GF-D8 (cell line): ENCODE measurements at regions not wholly inside any gene's neighbourhood (a gene's known extent, or its start where the extent isn't known, plus 50 kb on each side); places are given as distances from the start of the nearest gene placed in this dataset.

Experiments used
- DNase-seq: peaks from one replicate; lab custom pipeline; 2025; lab: John Stamatoyannopoulos, UW

DNA sequence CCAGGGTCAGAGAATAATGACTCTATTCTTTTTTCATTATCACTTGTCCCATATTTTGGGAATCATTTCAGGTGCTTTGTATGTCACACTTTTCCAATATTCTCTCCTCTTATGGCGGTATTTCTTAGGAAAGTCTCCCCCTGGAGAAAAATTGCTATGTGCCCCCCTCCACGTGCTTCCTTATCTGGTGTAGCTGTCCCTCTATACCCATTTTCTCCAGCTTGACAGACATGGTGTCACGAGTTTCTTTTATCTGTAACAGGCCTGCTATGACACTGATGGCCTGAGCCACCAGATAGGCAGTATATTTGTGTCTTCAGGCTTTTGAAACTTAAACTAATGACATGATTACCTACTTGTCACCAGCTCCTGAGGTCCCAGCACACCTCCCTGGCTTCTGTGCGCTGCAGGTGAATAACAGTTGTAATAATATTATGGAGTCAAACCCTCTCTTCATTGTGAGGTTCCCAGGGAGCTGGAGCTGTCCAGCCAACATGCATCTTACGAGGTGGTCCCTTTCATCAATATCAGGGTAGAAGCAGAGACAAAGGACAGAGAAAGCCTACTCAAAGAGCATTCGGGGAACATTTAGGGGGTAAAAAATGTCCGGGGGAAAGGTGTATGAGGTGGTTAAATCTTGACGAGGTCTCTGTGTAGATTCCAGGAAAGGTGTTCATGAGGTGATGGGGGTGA, 71.2 kb upstream of the DUSP10 start:
- DNase-seq = no peak

DNA sequence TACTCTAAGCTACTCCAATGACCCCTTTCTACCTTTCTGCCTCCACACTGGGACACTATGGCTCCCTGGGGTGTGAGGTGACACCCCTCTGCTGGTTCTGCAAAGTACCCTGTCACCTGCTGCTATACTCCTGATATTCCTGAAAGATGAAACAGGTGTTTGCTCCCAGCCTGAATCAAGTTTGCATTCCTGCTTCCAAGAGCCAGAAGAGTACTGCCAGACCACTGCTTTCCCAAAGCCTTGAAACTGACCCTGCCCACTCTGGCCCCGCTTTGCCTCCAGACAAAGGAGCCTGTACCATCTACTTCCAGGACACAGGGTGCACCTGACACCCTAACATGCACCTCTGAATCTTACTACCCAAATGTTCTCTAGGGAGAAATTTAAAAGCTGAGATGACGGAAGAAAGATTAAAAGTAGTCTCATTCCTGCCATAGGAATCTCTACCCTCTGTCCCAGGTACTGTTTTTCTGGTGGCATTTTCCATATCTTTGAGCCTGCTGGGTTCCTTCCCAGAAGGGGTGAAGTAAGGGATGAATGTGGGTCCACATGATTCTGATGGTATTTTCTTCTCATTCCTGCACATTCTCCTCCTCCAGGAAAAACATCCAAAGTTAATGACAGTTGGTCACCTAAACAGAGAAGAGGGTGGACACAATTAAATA, 70.3 kb upstream of the DUSP10 start:
- no peak for DNase-seq

DNA sequence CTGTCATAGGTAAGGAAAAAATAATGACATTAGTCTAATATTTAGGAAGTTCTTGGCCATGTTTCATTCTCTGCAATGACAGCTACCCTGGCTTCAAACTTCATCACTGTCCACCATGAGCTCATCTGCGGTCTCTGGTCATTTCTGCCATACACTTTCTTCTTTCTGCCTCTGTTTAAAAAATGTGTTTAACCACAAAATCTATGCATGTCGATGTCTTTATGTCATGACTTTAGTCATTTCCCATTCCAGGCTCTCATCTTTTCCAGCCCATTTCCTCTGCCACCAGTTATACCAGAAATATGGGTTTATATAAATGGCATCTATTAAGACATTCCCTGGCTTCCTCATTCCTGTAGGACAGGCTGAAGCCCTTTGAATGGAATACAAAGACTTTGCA, 68.5 kb upstream of the DUSP10 start:
- no peak for DNase-seq

DNA sequence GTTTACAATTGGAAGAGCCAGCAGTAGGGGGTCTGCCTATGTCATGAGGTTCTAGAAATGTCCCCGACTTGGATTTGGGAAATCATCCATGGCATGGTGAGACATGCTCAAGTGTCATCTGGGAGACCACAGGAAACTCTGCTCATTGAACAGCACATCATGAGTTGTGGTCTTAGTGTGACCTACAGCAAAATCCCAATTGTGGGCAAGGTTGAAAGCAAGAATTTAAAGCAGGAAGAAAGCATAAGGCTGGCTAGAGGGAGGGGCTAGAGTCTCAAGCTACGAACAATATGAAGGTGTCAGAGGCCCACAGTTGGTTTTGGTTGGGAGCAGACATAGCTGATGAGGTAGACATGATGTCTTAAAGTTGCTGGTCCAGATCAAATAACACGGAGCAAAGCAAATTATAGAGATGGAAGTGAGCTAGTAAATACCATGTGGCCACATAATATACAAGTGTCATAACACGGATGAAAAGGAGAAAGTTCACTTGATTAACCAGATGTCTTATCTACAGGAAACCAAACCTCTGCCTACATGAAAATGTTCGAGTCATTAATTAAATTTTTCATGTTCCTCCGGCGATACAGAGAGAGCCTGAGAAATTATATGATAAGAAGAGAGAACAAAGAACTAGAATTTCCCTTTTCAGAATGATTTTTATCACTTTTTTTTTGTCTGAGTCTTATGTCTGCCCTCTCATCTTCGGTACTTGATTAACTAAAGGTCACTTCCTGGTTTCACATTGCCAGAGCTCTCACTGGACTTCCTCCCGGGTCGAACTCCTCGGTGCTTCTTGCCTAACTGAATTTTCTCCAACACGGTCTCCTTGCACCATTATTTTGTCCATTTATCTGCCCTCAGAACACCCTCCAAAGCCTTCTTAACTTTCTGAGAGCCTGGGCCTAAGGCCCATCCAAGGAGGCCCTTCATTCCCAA, 67.5 kb upstream of the DUSP10 start:
- DNase-seq = no peak

DNA sequence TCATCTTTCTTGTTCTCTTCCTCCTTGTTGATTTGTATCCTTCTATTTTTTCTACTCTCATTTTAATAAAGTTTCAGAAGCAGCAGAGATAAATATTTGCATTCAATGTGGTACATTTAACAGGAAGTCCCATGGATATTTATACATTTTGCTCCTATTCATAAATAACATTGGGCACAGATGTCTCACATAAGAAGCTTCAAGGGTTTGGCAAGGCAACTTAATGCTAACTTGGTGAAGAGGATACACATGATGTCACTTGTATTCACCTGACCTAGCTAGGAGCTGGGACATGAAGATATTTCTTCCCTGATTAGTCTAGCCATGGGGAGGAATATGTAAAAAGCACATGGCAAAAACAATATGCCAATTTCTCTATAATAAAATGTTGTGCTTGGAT, 65.1 kb upstream of the DUSP10 start:
- no peak for DNase-seq

DNA sequence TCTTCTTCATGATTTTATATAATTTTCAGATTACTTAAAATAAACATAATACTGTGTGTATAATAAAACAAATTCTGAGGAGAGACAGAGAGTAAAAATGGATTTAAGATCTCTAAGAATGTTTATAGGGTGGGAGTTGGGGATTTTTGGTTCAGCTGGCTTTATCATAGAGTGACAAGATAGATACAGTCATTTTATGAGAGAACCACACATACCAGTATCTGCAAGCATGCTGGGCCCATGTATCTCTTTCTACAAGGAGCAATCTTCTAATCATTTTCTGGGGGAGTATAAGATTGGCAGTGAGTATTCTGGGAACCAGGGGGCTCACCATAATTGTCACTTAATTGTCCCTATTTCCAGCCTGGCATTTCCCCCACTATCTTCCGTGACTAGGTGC, 64.3 kb upstream of the DUSP10 start:
- DNase-seq = no peak

DNA sequence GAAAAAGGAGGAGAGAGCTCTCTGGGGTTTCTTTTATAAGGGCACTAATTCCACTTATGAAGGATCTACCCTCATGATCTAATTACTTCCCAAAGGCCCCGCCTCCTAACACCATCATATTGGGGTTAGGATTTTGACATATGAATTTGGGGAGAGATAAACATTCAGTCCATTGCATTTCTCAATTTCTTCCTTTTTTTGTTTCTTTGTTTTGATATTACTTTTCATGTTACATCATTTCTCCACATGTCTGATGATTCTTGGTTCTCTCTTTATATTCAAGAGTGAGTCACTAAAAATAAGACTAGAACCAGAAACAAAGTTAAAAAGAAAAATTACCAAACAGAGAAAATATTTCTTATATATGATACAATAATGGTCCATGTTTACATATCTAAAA, 63.2 kb upstream of the DUSP10 start:
- DNase-seq = no peak

DNA sequence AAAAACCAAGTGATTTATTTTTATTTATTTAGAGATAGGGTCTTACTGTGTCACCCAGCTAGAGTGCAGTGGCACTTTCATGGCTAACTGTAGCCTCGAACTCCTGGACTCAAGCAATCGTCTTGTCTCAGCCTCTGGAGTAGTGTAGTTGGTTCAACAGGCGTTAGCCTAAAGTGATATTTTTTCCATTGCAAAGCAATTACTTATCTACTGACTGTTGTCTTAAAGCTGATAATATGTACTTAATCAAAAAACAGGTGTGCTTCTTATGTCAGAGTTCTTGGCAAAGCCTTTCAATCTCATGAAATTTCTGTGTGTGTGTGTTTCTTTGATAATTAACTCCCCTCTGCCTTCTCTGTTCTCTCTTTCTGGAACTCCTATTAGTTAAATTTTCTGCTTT, 62.4 kb upstream of the DUSP10 start:
- DNase-seq = no peak

DNA sequence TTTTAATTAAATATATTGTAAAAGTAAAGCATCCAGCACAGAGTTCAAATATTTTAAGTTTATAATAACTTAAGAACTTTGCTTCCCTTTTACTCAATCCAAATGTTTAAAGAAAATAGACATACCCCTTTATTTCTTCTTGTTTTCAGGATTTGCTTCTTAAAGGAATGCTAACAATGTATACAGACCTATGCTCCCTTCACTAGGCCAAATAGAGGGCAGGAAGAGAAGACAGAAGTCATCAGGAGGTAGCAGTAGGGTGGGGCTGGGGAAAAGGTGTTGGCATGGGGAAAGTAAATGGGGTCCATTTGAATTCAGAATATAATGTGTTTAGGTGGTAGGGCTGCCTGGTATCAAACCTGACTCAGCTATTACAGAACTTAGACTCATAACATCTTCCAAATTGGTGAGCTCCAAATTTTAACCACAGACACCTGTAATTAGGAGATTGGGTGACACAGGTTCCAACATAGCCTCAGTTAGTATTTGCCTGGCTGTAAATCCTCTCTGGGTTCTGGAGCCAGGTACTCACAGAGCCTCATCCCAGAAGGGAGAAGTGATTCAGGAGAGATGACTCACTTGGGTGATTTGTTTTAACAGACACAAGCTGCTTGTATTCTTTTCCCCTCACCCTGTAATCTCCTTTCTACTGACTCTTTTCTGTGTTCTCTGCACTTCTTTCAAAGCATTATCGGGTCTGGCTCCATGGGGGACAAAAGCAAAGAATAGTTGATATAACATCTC, 60.1 kb upstream of the DUSP10 start:
- DNase-seq = no peak

DNA sequence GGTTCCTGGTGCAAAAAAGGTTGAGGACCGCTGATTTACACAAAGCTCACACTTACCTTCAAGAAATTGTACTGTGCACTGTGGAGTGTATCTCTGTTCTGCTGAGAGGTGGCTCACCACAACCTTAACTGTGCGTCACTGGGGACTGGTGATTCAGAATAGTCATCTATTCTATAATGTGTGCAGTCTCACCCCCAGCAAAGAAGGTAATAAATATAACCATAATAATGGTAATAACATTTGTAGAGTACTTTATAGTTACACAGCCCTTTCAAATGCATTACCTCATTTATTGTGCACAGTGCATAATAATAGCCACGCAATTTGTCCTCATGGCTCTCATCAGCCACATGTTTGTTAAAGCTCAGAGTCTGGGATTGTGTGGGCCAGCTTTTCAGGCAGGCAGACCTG, 59.4 kb upstream of the DUSP10 start:
- DNase-seq = no peak

DNA sequence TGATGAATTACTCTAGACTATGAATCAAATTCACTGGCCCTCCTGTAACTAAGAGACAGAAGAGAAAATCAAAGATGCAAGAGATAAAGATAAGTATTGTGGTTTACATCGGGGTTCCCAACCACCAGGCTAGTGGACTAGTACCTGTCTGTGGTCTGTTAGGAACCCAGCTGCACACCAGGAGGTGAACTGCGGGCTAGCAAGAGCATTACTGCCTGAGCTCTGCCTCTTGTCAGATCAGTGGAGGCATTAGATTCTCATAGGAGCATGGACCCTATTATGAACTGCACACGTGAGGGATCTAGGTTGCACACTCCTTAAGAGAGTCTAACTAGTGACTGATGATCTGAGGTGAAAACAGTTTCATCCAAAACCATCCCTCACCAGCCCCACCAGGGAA, 58.9 kb upstream of the DUSP10 start:
- DNase-seq = no peak

DNA sequence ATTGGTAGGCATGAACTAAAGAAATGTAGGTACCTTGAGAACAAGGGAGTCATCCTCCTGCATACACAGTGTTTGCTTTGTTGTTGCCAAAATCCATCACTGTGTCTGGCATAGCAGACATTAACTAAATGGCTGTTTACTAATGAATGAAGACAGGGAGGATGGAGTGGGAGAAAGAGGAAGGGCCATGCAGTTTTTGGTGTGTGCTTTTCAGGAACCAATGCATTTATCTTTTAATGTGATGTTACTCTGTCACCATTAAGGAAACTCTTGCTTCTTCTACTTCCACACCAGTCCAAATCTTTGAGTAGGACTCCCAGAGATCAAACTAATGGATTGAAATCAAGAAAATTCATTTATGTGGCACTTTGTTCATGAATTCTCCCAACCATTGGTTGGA, 55.6 kb upstream of the DUSP10 start:
- no peak for DNase-seq

DNA sequence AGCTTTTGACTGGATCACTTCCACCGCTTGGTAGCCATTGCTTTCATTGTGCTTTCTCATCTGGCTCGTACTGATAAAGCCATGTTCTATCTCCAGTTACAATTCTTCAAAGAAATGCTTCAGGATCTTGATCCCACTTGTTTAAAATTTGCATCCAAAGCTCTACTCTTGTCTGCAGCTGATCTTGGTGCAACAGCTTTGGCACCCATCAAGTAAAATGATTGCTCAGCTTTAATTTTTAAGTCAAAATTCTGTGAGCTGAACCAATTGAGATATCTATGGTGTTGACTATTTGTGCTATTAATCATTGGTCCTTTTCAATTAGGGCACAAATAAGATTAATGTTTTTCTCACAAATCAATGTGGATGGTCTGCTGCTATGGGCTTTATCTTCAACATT, 54.8 kb upstream of the DUSP10 start:
- no peak for DNase-seq

DNA sequence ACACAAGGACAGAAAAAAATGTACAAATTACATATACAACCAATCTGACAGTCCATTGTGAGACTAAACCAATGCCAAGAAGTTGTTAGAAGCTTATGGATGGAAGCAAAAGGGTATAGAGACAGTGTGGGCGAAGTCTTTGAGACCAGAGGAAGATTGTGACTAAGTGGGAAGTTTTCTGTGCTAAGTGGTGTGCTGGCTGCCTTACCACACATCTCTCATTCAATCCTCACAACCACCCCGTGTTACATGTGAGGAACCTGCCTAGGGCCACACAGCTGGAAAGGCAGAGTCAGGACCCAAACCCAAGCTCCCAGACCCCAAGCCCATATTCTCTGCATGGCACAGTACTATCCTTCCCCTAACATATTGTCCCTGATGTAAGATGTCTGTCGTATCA, 53.5 kb upstream of the DUSP10 start:
- no peak for DNase-seq

DNA sequence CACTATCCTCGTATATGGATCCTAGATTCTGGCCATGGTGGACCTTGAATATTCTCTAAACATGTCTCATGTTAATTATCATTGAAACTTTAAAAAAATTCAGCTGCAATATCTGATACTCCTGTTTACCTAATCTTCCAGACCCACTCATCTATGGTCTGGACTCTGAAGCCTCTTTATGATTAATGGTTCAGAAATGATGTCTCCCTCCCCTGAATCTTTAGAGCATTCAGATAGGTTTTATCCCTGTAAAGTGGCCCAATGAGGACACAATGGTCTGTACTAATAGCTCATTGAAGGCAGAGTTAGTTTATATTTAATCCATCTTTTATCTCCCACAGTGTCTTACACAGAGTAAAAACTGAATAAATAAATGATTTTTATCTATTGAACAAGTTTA, 53.0 kb upstream of the DUSP10 start:
- no peak for DNase-seq

DNA sequence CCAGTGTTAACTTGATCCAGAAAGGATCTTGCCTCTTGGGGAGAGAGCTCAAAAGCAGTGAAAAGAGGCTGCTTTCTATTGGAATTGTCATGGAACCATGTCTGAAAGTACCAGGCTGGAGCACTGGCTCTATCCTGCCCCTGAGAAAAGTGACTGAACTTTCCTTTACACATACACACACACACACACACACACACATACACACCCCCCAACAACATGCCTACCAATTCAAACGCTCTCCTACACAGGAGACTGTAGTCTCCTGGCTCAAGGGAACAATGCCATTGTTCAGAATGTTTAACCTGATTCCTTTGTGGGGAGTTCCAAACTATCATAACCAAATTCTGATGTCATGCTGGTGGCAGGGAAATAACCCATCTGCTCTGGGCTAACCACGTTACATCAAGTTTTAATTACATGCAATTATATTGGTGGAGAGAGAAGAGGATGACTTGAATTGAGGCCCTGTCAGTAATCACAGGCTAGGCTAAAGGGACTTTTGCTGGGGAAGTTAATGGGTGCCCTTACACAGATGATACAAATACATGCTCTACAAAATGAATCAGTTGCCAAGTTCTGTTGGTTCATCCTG, 52.3 kb upstream of the DUSP10 start:
- no peak for DNase-seq

DNA sequence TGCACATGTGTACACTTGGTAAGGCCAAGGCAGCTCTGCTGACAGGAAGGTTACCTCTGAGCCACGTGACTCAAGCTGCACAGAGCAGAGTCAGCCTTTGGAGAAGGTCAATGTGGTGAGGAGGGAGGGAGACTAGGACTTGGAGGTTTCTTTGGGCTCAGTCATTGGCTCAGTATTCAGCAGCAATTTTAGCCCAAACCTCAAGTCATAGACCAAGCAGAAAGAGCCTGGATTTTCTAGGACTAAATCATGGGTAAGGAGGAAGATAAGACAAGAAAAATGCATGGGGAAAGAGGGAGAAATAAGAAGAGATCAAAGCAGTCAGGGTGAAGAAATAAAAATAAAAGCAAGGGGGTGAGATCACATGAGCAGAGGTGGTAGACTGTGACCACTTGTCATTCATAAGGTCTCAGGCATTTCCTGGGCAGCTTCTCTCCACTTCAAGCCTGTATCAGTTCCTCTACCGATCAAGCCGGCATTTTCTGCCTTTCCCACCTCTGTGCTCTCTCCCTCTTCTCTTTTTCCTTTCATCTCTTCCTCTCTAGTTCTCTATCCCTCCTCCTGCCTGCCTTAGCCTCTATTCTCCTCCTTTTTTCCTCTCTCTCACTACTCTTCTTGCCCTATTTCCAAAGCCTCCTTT, 51.7 kb upstream of the DUSP10 start:
- DNase-seq = no peak

DNA sequence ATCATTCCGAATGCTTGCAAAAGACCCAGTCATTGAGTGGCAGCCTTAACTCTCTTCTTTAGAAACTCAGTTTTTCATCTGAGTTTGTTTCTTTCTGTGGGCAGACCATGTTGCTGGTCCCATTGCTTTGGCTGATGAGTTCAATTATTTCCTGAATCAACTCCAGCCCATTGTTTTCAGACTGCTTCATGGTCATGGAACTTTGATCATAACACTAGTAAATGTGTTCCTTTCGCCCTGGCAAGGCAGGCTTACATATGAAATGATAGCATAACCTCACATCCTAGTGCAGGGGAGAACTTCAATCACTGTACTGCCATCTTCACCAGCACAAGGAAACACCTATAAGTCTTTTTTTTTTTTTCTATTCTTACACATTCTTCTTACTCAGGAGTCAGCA, 50.0 kb upstream of the DUSP10 start:
- no peak for DNase-seq
